Neural cell (in vitro differentiated cells): ENCODE measurements at regions not wholly inside any gene's neighbourhood (a gene's known extent, or its start where the extent isn't known, plus 50 kb on each side); places are given as distances from the start of the nearest gene placed in this dataset.

Experiments used
- H2AFZ ChIP-seq: fragments of 200-600, 300-800 bp; sonication (generic), shearing (Covaris generic); 2 replicates; pipeline ENCODE4 v1.6.0; 2014; ENCODE audit warnings: low read depth, mild to moderate bottlenecking, antibody characterized with exemption, low read length, moderate library complexity
- H3F3A ChIP-seq: fragments of 200-600 bp; shearing (Covaris generic); 2 replicates; pipeline ENCODE4 v1.6.1; 2016; ENCODE audit warnings: mild to moderate bottlenecking, moderate library complexity, mixed read lengths, antibody characterized with exemption, low read length; ENCODE audit not compliant: insufficient read depth, poor library complexity, severe bottlenecking
- H3K27ac ChIP-seq: fragments of 200-600, 300-800 bp; sonication (generic), shearing (Covaris generic); 2 replicates; pipeline ENCODE4 v1.5.1; 2014; ENCODE audit warnings: mild to moderate bottlenecking, low read length, moderate library complexity
- H3K27me3 ChIP-seq: fragments of 300-800, 200-600 bp; sonication (generic), shearing (Covaris generic); 2 replicates; pipeline ENCODE4 v1.6.0; 2014; ENCODE audit warnings: mild to moderate bottlenecking, low read depth, low read length, moderate library complexity; ENCODE audit not compliant: insufficient read depth
- H3K36me3 ChIP-seq: fragments of 300-800, 200-600 bp; sonication (generic), shearing (Covaris generic); 2 replicates; pipeline ENCODE4 v1.5.1; 2014; ENCODE audit warnings: mild to moderate bottlenecking, antibody characterized with exemption, low read length, moderate library complexity; ENCODE audit not compliant: insufficient read depth
- H3K4me2 ChIP-seq: fragments of 300-800, 200-600 bp; sonication (generic), shearing (Covaris generic); 2 replicates; pipeline ENCODE4 v1.6.0; 2014; ENCODE audit warnings: mild to moderate bottlenecking, low read length
- H3K4me3 ChIP-seq: fragments of 300-800, 200-600 bp; sonication (generic), shearing (Covaris generic); 2 replicates; pipeline ENCODE4 v1.5.1; 2014; ENCODE audit warnings: mild to moderate bottlenecking, low read length, moderate library complexity
- H3K79me2 ChIP-seq: fragments of 200-600 bp; shearing (Covaris generic); replicated peaks from 2 replicates; pipeline ENCODE4 v1.6.0; 2014; ENCODE audit warnings: mild to moderate bottlenecking, low read length, moderate library complexity; ENCODE audit not compliant: insufficient read depth
- H3K9ac ChIP-seq: fragments of 300-800, 200-600 bp; sonication (generic), shearing (Covaris generic); 2 replicates; pipeline ENCODE4 v1.6.1; 2016; ENCODE audit warnings: mild to moderate bottlenecking, low read length, mixed read lengths
- H3K9me2 ChIP-seq: fragments of 200-600 bp; shearing (Covaris generic); 2 replicates; pipeline ENCODE4 v1.6.1; 2016; ENCODE audit warnings: mild to moderate bottlenecking, low read length, mixed read lengths; ENCODE audit not compliant: insufficient read depth
- H3K9me3 ChIP-seq: fragments of 200-600, 300-800 bp; sonication (generic), shearing (Covaris generic); 2 replicates; pipeline ENCODE4 v1.6.1; 2016; ENCODE audit warnings: mild to moderate bottlenecking, mixed run types, low read length, moderate library complexity, mixed read lengths
- H4K20me1 ChIP-seq: fragments of 200-600 bp; shearing (Covaris generic); 2 replicates; pipeline ENCODE4 v1.6.1; 2016; ENCODE audit warnings: mild to moderate bottlenecking, mixed run types; ENCODE audit not compliant: insufficient read depth
- CTCF ChIP-seq: fragments of 450-650 bp; IDR thresholded peaks from 2 replicates; pipeline ENCODE4 v1.5.1; 2014; ENCODE audit warnings: antibody characterized with exemption, mild to moderate bottlenecking, moderate library complexity; ENCODE audit not compliant: poor library complexity, severe bottlenecking
- EP300 ChIP-seq: fragments of 450-650 bp; conservative IDR thresholded peaks from 2 replicates; pipeline ENCODE4 v1.6.1; 2014; ENCODE audit warnings: antibody characterized with exemption, mild to moderate bottlenecking, moderate library complexity; ENCODE audit not compliant: poor library complexity, severe bottlenecking
- EZH2 ChIP-seq: fragments of 200-600, 300-800 bp; shearing (Covaris generic), sonication (generic); IDR thresholded peaks from 2 replicates; pipeline ENCODE4 v1.6.1; 2014; ENCODE audit warnings: antibody characterized with exemption, low read length, borderline replicate concordance, mild to moderate bottlenecking; ENCODE audit not compliant: insufficient read depth, poor library complexity, severe bottlenecking
- MXI1 ChIP-seq: fragments of 450-650 bp; conservative IDR thresholded peaks from 2 replicates; pipeline ENCODE4 v1.6.1; 2014; ENCODE audit warnings: antibody characterized with exemption, mild to moderate bottlenecking; ENCODE audit not compliant: poor library complexity, severe bottlenecking
- POLR2AphosphoS5 ChIP-seq: IDR thresholded peaks from 2 replicates; pipeline ENCODE4 v1.6.1; 2012
- RAD21 ChIP-seq: fragments of 450-650 bp; conservative IDR thresholded peaks from 2 replicates; pipeline ENCODE4 v1.6.1; 2014; ENCODE audit warnings: antibody characterized with exemption, mild to moderate bottlenecking, moderate library complexity
- REST ChIP-seq: IDR thresholded peaks from 2 replicates; pipeline ENCODE4 v1.6.1; 2012; ENCODE audit warnings: borderline replicate concordance
- SMC3 ChIP-seq: fragments of 450-650 bp; conservative IDR thresholded peaks from 2 replicates; pipeline ENCODE4 v1.6.1; 2014; ENCODE audit warnings: antibody characterized with exemption, mild to moderate bottlenecking, moderate library complexity; ENCODE audit not compliant: poor library complexity
- TAF1 ChIP-seq: IDR thresholded peaks from 2 replicates; pipeline ENCODE4 v1.6.1; 2012; ENCODE audit warnings: low read depth

GRCh38 chrX:125620715-125621587 is 301.3 kb downstream of the TEX13C start:
- no peaks in the 10 kb centered on the region for H3F3A ChIP-seq
- no peak overlapping the region for H3K4me2 ChIP-seq
- no peaks in the 10 kb centered on the region for H3K9me3 ChIP-seq
- H3K79me2 ChIP-seq: no peaks in the 10 kb centered on the region
- H3K4me3 ChIP-seq: no peak overlapping the region
- H3K27ac ChIP-seq: no peak overlapping the region
- H3K27me3 ChIP-seq: no peaks in the 10 kb centered on the region
- no peaks in the 10 kb centered on the region for H4K20me1 ChIP-seq
- no peaks in the 10 kb centered on the region for H3K36me3 ChIP-seq
- no peak overlapping the region for H3K9ac ChIP-seq
- H3K9me2 ChIP-seq: no peaks in the 10 kb centered on the region
- H2AFZ ChIP-seq: no peak overlapping the region
- no peak for TF ChIP-seq REST
- TF ChIP-seq EZH2: no peak

GRCh38 chrX:125621588-125621927 is 301.9 kb downstream of the TEX13C start:
- Histone ChIP-seq H3K9me3 (no peaks in the 10 kb centered on the region), H3K9me2 (no peaks in the 10 kb centered on the region), H3K27me3 (no peaks in the 10 kb centered on the region), H3K36me3 (no peaks in the 10 kb centered on the region), H2AFZ (no peak overlapping the region), H3K9ac (no peak overlapping the region), H3K4me3 (no peak overlapping the region), H3K79me2 (no peaks in the 10 kb centered on the region), H4K20me1 (no peaks in the 10 kb centered on the region), H3K4me2 (no peak overlapping the region), H3F3A (no peaks in the 10 kb centered on the region), H3K27ac (no peak overlapping the region)
- TF ChIP-seq CTCF: no peak
- TF ChIP-seq TAF1: no peak
- no peak for TF ChIP-seq EP300
- TF ChIP-seq POLR2AphosphoS5: no peak
- no peak for TF ChIP-seq EZH2
- TF ChIP-seq MXI1: no peak
- no peak for TF ChIP-seq SMC3
- no peak for TF ChIP-seq RAD21
- TF ChIP-seq REST: no peak
